ENCODE measurements at regions not wholly inside any gene's neighbourhood (a gene's known extent, or its start where the extent isn't known, plus 50 kb on each side); places are given as distances from the start of the nearest gene placed in this dataset.

DNA sequence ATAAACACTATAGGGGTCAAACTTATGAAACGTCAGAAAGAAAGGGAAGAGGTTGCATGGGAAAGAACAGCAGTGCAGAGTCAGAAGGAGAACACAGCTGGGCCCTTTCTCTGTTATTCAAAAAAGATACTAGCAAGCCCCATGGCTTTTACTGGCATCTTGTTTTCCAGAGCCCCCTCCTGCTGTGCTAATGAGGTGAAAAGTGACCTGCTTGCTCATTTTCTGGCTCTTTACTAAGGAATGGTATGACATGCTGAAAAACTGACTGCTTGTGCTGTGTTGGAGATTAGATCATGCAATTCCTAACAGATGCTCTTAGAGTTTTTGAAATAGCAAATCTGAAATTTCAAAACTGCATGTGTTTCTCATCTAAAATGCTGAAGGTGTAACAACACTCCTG, 541.6 kb upstream of the ALCAM start:
- DNase-seq (ENCODE audit: low read depth in 2 of 2): no peak

- DNase-seq (ENCODE audit: low read depth in 2 of 2): no peak
Observed at GRCh38 chr3:104831071-104831470, 535.6 kb upstream of the ALCAM start.

DNA sequence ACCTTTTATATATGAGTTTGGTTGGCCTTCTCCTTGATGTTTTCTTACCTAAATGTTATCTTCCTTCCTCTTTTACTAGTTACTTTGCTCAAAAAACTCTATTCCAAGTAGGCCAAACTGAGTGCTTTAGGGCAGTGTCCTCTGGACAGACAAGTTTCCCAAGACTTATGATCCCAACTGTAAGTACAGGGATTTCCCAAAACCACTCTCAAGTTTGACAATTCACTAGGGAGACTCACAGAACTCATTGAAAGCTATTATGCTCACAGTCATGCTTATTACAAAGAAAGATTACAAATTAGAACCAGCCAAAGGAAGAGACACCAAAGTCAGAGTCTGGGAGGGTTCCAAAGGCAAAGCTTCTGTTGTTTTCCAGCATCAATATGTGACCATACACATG, 534.2 kb upstream of the ALCAM start:
- no peak for DNase-seq (ENCODE audit: low read depth in 2 of 2)

GRCh38 chr3:104835376-104835775, 531.3 kb upstream of the ALCAM start:
- no peak for DNase-seq (ENCODE audit: low read depth in 2 of 2)

GRCh38 chr3:104846270-104846669, 520.4 kb upstream of the ALCAM start:
- DNase-seq (ENCODE audit: low read depth in 2 of 2): no peak

DNA sequence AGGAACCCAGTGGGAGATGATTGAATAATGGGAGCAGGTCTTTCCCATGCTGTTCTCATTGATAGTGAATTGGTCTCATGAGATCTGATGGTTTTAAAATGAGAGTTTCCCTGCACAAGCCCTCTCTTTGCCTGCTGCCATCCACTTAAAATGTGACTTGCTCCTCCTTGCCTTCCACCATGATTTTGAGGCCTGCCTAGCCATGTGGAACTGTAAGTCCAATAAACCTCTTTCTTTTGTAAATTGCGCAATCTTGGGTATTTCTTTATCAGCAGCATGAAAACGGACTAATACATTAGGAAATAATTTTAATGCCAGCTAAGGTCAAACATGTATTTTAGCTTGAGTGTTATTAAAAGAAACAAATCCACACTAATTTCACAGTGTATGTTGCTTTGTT, 517.6 kb upstream of the ALCAM start:
- DNase-seq (ENCODE audit: low read depth in 2 of 2): no peak

GRCh38 chr3:104854468-104854867, 512.2 kb upstream of the ALCAM start:
- DNase-seq (ENCODE audit: low read depth in 2 of 2): no peak

- no peak for DNase-seq (ENCODE audit: low read depth in 2 of 2)
Observed at GRCh38 chr3:104855702-104856101, 511.0 kb upstream of the ALCAM start.

- no peak for DNase-seq (ENCODE audit: low read depth in 2 of 2)
Observed at GRCh38 chr3:104856741-104857140, 510.0 kb upstream of the ALCAM start.

GRCh38 chr3:104868291-104868690, 498.4 kb upstream of the ALCAM start:
- DNase-seq (ENCODE audit: low read depth in 2 of 2): no peak

GRCh38 chr3:104870276-104870675, 496.4 kb upstream of the ALCAM start:
- no peak for DNase-seq (ENCODE audit: low read depth in 2 of 2)

DNA sequence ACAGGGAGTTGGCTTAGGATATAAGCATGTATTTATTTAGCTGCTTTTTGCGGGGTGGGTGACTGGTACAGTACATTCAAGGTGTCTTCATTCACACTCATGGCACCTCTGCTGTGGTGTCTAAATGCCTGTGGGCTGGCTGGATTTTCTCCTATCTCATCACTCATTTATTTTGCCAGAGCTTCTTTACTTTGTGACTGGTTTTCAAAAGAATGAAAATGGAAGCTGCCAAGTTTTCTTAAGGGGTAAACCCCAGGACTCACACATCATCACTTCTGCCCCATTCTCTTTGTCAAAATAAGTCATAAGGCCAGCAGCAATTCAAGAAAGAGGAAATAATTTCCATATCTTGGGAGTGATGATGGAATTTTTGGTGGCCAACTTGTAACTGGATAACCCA, 493.4 kb upstream of the ALCAM start:
- no peak for DNase-seq (ENCODE audit: low read depth in 2 of 2)

- DNase-seq (ENCODE audit: low read depth in 2 of 2): no peak
Observed at GRCh38 chr3:104878395-104878794, 488.3 kb upstream of the ALCAM start.

DNA sequence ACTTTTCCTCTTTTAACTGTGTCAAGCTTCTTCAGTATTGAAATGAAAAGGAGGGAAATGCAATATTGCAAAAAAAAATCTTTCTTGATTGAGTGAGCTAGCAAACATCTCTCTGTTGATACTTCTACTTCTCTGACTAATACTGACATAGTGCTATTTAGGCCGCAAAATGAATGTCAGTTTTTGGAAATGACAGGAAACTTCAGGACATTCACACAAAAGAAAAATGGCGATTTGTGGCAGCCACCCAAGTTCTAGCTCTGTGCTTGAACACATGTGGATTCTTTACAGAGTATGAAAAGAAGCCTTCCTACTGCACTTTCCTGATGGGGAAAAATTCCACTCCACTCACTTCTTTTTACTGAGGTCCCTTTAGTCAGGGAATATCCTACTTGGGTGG, 486.8 kb upstream of the ALCAM start:
- no peak for DNase-seq (ENCODE audit: low read depth in 2 of 2)

DNA sequence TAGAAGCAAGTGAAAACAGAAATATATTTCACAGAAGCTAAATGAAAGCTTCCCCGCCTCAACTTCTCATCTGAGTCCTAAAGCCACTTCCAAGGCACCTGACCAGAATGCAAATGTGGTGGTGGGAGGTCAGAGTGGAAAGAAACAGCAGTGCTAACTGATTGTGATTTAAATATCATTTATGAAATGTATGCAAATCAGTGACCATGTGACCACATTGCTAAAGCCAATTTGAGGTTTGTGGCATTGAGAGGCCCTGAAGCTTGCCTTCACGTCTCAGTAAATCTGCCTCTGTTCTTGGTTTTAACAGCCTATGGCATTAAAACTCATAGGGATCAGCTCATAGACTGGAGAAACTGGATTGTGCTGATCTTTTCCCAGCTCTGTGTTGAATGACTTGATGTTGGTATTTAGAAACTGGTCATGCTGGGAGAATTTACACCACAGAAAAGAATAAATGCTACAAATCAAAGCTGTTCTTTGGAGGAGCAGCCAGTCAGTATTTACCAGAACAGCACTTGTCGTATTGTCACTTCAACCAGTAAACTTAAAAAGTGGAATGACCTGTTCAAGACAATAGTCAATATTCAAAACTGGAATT, 481.4 kb upstream of the ALCAM start:
- DNase-seq (ENCODE audit: low read depth in 2 of 2): no peak

DNA sequence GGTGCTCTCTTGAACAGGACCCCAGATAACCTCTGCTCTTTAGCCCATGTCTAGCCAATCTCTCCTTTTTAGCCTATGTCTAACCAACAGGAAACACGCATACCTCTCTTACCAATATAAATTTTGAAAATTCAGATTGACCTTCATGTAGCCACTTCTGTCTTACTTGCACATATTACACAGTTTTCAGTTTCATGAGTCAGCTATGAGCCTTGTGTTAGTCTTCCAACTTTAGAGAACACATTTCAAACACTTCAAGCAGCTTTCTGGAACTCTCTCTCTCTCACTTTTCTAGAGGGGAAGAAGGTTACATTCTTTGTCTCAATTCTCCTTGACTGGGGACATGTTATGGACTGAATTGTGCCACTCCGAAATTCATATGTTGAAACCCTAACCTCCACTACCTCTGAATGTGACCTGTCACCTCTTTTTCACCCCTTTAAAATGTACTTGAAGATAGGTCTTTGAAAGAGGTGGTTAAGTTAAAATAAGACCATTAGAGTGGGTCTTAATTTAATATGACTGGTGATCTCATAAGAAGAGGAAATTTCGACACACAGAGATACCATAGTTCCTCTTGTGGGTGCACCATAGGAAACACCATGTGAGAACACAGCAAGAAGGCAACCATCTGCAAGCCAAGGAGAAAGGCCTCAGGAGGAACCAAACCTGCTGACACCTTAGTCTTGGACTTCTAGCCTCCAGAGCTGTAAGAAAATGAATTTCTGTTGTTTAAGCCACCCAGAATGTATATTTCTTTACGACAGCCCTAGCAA, 480.3 kb upstream of the ALCAM start:
- no peak for DNase-seq (ENCODE audit: low read depth in 2 of 2)

GRCh38 chr3:104887069-104887468, 479.6 kb upstream of the ALCAM start:
- no peak for DNase-seq (ENCODE audit: low read depth in 2 of 2)

GRCh38 chr3:104887619-104888018, 479.1 kb upstream of the ALCAM start:
- no peak for DNase-seq (ENCODE audit: low read depth in 2 of 2)

GRCh38 chr3:104892044-104892443, 474.7 kb upstream of the ALCAM start:
- DNase-seq (ENCODE audit: low read depth in 2 of 2): no peak

GRCh38 chr3:104896624-104897023, 470.1 kb upstream of the ALCAM start:
- no peak for DNase-seq (ENCODE audit: low read depth in 2 of 2)

DNA sequence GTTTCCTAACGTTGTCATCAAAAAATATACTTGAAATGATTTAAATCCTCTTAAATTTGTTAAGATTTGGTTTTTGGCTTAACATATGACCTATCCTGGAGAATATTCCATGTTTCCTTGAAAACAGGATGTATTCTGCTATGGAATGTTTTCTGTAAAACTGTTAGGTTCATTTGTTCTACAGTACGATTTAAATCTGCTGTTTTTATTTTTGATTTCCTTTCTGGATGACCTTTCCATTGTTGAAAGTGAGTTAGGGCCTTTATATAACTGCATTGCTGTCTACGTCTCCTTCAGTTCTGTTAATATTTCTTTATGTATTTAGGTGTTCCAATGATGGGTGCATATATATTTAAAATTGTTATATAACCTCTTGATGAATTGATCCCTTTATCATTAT, 465.3 kb upstream of the ALCAM start:
- DNase-seq (ENCODE audit: low read depth in 2 of 2): no peak

- DNase-seq (ENCODE audit: low read depth in 2 of 2): no peak
Observed at GRCh38 chr3:104903064-104903463, 463.6 kb upstream of the ALCAM start.

DNA sequence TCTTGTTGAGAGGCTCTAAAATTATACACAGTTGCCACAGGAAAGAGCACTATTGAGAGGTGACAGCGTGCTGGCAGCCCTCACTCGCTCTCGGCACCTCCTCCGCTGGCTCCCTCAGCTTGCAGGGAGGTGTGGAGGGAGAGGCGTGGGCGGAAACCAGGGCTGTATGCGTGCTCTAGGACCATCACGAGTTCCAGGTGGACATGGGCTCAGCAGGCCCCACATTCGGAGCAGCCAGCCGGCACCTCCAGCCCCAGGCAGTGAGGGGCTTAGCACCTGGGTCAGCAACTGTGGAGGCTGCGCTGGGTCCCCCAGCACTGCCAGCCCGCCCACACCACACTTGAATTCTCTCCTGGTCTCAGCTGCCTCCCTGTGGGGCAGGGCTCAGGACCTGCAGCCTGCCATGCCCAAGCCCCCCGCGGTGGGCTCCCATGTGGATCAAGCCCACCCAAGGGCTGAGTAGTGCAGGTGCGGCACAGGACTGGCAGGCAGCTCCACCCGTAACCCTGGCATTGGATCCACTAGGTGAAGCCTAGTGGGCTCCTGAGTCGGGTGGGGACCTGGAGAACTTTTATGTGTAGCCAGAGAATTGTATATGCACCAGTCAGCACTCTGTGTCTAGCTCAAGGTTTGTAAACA, 460.6 kb upstream of the ALCAM start:
- DNase-seq (ENCODE audit: low read depth in 2 of 2): no peak
